GM19395 (cell line): ENCODE measurements at regions not wholly inside any gene's neighbourhood (a gene's known extent, or its start where the extent isn't known, plus 50 kb on each side); places are given as distances from the start of the nearest gene placed in this dataset.

Experiments
- ATAC-seq: cut with Tn5 transposase; IDR thresholded peaks from one replicate; pipeline ENCODE4 v1.9.1; 2021; ENCODE audit warnings: mild to moderate bottlenecking, moderate library complexity; ENCODE audit not compliant: unreplicated experiment

GRCh38 chr13:97057176-97057575 lies 62.9 kb upstream of the OXGR1 start:
- no peak for ATAC-seq

GRCh38 chr13:97058391-97058790 lies 64.1 kb upstream of the OXGR1 start:
- ATAC-seq, result no peak

- ATAC-seq, result no peak
Observed at GRCh38 chr13:97058926-97059325, 64.7 kb upstream of the OXGR1 start.

- ATAC-seq, result no peak
Observed at GRCh38 chr13:97067017-97067895, 73.0 kb upstream of the OXGR1 start.

GRCh38 chr13:97068151-97068550 lies 73.9 kb upstream of the OXGR1 start:
- ATAC-seq, result no peak

- no peak for ATAC-seq
Observed at GRCh38 chr13:97069050-97069815, 75.0 kb upstream of the OXGR1 start.

- ATAC-seq, result no peak
Observed at GRCh38 chr13:97072297-97072696, 78.0 kb upstream of the OXGR1 start.

- no peak for ATAC-seq
Observed at GRCh38 chr13:97074618-97075017, 80.3 kb upstream of the OXGR1 start.

- no peak for ATAC-seq
Observed at GRCh38 chr13:97076898-97077297, 82.6 kb upstream of the OXGR1 start.

- no peak for ATAC-seq
Observed at GRCh38 chr13:97077341-97077740, 83.1 kb upstream of the OXGR1 start.

- no peak for ATAC-seq
Observed at GRCh38 chr13:97079726-97080125, 85.5 kb upstream of the OXGR1 start.

- no peak for ATAC-seq
Observed at GRCh38 chr13:97082461-97083207, 88.4 kb upstream of the OXGR1 start.

- ATAC-seq, result no peak
Observed at GRCh38 chr13:97091196-97091595, 96.9 kb upstream of the OXGR1 start.

- ATAC-seq, result no peak
Observed at GRCh38 chr13:97100821-97101220, 106.5 kb upstream of the OXGR1 start.

- no peak for ATAC-seq
Observed at GRCh38 chr13:97101912-97102708, 107.8 kb upstream of the OXGR1 start.

GRCh38 chr13:97106323-97106722 lies 112.0 kb upstream of the OXGR1 start:
- no peak for ATAC-seq

- ATAC-seq, result no peak
Observed at GRCh38 chr13:97107815-97108529, 113.7 kb upstream of the OXGR1 start.

GRCh38 chr13:97108530-97108900 lies 113.6 kb upstream of the MBNL2 start:
- ATAC-seq, result no peak

GRCh38 chr13:97109256-97109655 lies 112.9 kb upstream of the MBNL2 start:
- no peak for ATAC-seq
